EH (cell line): ENCODE measurements at regions not wholly inside any gene's neighbourhood (a gene's known extent, or its start where the extent isn't known, plus 50 kb on each side); places are given as distances from the start of the nearest gene placed in this dataset.
"Not testable (repeated sequence)": the region's sequence is repeated elsewhere in the genome, so short reads cannot be mapped to it uniquely, and the experiment has no call there.

ENCODE experiments used
- DNase-seq: peaks from one replicate; pipeline ENCODE4 v3.0.0-alpha.2; 2015; ENCODE audit warnings: low read depth

DNA sequence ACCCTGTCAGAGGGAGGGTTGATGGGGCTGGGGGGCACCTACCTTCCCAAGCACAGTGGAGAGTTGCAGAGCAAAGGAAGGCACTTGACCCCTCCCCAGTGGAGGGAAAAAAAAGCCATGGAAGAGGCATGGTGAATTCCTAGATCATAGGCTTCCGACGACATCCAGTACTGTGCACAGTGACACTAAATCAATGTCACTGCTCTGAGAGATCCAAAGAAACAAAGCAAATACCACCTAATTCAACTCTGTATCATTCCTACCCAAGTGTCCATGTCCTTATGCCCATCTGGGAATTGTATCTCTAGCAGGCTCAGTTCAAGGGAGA is 344.2 kb upstream of the NCAM1 start:
- no peak for DNase-seq

DNA sequence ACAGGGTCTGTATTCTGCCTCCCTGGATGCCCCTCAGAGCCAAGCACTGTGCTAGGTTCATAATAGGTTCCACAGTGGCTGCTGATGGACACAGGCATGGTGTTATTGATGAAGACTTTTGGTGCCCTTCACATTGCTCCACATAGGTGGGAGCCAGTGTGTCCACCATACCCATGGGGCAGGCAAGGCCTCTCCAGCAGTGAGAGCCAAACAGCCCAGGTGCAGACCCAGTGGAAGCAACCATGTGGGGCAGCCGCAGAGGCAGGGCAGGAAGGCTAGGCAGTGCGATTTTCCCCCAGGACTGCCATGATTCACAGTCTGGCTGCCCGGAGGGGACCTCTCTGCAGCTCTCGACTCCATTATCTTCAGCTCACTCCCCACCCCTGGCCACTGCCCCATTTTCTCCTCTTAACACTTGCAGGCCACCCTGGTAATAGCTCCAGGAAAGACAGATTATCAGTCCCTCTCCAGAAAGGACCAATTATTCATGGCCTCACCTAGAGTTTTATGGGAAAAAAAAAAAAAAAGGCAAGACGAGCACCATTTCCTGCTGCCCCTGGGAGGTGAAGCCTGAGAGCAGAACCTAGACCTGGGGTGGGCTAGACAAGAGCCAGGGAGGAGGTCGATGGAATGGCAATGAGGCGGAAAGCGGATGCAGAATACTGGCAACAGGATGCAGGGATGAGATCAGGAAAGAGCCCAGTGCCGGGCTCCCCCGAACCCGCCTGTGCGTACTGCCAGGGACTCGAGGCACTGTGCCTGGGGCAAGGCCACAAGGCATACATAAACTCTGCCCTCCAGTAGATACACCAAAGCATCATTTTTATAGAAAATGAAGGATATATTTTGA is 343.0 kb upstream of the NCAM1 start:
- no peak for DNase-seq

DNA sequence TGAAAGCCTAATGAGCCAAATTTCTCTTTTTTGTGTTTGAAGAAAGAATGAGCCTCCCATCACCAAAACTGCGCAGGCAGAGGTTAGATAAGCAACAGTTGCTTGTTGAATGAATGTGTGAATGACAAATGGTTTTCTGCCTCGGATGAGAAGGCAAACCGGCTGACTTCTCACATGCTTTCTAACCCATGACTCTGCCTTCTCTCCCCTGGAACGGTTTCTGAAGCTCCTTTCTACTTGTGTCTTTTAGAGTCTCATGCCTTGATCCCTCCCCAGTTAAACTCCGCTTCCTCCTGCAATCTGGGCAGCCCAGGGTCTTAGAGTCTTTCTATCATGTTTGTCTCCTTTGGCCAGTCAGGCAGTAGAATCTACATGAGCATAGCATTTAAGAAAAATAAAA is 342.1 kb upstream of the NCAM1 start:
- DNase-seq = no peak

DNA sequence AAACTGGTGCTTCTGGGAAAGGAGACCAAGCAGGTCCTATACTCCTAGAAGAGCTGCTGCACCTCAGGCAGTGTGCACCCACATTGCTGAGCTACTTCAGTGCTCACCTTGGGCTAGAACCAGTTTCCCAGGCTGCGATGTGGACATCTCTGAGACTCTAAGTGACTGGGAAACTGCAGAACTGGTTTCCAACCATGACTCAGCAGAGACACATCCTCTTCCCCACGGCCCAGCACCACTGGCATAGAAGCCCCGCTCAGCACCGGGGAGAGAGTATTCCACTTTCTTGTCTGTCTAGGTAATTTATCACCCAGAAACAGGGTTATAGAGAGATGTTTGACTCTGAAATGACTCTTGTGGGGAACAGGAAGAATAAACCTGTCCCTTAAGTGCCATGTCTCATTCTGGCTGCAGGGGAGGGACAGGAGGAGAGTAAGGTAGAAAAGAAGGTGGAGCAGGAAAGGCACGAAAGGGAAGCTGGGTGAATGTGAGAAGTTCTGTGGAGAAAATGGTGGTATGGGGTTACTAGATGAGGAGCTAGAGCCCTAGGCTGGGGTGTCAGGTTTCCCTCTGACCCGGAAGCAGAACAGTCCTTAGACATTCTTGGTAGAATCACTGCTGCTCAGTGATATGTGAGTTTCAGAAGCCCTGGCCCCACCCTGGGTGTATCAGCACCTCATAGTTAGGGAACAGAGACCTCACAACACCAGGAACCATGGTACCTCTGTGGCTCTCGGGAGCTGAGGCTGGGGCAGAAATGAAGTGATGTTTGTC is 340.4 kb upstream of the NCAM1 start:
- peak; percentile 6 for DNase-seq

DNA sequence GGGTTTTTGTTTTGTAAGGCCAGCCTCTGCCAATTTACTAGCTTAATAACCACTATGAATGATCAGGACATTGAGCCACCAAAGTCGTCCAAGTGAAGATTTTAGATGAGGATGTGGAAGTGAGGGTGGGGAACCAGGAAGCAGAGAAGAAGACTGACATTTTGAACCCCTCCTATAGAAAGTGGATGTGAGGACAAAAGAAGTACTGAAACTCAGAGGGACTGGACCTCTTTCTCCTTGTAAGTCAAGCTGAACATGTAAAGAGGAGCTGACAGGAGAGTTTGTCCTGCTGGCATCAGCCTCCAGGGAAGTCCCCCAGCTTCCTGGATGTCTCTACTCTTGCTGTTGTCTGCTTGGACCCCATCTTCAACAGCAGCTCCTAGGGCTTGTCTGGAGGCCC is 338.2 kb upstream of the NCAM1 start:
- DNase-seq = no peak

DNA sequence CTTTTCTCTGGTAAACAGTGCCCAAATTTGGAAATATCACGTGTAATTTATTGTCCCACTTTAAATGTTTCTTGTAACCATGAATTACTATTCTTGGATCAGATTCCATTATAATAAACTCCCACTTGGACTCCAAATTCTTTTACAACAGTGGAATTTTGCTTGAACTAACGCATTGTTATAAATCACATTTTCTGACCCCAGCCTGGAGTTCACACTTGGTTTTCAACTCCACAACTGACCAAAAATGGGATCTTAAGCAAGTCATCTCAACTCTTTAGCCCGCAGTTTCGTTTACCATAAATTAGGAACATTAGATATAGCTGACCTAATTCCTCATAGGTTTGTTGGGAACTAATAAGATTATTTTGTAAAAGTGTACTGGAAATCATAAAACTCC is 336.8 kb upstream of the NCAM1 start:
- no peak for DNase-seq

DNA sequence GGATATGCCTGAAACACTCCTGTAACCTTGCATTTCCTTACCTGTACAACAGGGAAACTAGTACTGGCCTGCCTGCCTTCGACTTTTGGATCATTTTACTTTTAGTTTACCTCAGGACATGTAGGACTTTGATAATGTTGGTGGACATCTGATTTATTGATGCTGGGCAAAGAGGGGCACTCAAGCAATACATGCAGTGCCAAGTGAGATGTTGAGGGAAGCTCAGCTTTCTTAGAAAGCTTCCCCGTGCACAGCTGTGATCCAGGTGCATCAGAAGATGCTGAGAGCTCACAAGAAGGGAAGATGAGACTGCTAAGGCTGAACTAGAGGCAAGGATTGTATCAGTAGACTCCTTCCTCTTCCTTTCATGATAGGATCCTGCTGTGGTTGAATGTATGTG is 336.2 kb upstream of the NCAM1 start:
- DNase-seq = not testable (repeated sequence)

DNA sequence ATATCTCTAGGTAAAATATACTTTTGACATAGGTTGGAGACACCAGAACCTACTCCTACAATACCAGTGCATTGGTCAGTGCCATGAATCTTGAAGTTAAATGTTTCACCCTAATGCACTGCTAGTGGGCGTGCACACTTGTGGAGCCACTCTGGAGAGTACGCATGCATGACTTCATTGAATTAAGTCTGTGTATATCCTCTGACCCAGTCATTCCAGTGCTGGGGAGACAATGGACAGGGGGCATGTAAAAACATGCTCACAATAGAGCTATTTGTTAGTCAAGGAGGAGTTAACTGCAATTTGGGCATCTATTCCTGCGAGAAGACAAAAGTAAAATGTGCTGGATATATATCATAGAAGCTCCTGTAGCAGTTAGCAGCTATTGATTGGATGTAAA is 335.4 kb upstream of the NCAM1 start:
- no peak for DNase-seq

DNA sequence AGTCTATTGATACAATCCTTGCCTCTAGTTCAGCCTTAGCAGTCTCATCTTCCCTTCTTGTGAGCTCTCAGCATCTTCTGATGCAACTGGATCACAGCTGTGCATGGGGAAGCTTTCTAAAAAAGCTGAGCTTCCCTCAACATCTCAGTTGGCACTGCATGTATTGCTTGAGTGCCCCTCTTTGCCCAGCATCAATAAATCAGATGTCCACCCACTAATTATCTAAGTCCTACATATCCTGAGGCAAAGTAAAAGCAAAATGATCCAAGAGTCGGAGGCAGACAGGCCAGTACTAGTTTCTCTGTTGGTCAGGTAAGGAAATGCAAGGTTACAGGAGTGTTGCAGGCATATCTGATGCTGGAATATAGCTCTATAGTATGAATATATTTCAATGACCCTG is 334.5 kb upstream of the NCAM1 start:
- no peak for DNase-seq

DNA sequence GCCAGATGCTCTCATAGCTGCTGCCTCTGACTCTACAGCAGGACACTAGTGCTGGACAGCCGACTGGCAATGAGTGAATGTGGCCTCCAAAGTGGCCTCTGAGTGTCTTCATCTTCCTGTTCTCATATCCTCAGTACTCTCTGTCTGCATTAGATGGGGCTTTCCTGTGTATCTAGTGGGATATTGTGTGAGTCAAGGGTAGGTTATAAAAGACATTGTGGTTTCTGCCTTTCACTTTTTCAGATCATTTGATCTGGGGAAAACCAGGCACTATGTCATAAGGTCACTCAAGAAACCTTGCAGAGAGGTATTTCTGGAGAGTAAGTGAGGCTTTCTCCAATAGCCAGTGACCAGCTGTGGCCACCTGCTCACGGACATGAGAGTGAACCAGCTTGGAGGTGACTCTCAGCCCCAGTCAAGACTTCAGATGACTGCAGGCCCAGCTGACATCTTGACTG is 333.6 kb upstream of the NCAM1 start:
- DNase-seq = no peak

DNA sequence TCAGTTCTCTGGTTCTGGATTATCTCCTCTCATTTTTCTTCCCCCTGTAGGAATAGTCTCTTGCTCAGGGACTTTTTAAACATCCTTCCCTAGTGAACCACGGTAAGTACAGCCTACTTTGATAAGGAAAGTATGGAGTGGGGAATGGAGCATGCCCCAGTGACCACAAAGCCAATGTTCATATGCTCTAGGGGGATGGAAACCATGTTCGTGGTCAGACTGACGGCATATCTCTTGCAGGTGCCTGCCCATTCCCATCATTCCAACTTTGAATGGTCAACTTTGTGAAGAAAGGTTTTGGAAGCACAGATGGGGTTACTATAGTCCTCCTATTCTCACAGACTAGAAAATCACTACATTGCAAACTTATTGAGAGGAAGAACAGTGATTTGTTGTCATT is 332.5 kb upstream of the NCAM1 start:
- no peak for DNase-seq

DNA sequence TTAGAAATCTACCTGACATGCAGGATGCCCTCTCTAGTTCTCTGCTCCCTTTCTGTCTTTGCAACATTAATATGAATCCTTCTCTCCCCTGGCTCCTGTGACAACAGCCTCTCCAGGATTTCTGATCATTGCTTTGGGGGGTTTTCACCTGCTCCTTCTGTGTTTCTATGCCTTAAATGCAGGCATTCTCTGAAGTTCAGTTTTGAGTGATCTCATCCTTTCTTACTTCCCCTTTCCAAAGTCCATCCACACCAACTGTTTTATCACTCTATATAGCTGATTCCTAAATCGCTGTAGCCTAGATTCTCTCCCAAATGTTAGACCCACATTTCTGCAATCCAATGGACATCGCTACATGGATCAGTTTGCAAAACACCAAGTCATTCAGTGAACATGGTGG is 330.7 kb upstream of the NCAM1 start:
- no peak for DNase-seq

DNA sequence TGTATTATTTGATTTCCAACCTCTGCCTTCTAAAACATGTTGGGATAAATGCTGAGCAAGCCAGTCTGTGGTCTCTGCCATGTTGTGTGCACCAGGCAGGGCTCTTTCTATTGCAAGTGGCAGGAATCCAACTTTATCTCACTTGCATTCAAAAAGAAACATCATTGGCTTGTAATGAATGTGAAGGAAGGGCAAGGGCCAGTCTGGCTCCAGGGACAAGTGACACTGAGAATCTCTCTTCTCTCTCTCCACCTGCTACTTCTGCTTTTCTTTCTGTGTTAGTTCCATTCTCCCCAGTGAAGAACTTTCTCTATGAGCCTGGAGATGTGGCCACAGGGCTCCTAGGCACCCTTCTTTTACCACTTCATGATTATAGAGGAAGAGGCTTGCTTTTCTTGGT is 329.9 kb upstream of the NCAM1 start:
- DNase-seq = no peak

DNA sequence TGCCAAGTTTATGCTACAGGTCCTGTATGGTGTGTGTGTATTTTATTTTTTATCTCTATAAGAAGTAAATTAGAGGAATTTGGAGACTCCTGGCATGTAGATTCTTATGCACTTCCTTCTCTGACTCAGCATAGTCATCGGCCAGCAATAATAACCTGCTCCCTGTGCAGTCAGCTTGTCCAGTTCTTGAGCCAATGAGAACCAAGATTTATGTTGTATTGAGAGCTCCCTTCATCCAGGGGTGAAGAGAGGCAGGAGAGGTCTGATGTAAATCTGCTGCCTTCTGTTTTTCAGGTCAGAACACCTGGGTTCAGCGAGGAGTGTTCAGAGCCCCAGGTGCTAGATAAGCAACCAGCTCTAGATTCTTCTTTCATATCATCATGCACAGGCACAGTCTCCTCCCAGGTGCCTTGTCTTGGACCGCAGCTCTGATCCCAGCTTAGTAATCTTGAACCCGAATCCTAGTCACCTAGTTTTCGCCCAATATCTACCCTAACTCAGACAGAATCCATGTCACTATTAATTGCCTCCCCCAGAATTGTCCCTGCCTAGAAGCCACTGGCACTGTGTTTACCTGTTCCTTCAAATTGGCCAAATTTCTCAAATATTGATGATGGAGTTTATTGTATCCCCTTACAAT is 328.2 kb upstream of the NCAM1 start:
- DNase-seq = no peak

DNA sequence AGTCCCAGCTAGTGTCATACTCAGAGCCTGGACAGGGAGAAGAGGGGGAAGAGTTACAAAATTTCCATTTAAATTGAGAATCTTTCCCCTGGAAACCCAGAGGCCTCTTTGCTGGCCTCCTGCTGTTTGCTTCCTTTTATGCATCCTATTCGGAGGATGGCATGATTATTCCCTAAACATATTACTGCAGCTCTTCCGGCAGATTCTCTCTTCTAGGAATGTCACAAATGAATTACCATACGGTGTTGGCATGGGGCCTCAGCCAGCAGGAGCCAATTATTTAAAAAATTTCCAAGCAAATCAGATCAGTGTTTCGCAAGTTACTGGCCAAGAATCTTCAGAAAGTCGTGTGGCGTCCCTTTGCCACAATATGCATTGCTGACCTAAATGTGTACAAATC is 326.7 kb upstream of the NCAM1 start:
- no peak for DNase-seq

DNA sequence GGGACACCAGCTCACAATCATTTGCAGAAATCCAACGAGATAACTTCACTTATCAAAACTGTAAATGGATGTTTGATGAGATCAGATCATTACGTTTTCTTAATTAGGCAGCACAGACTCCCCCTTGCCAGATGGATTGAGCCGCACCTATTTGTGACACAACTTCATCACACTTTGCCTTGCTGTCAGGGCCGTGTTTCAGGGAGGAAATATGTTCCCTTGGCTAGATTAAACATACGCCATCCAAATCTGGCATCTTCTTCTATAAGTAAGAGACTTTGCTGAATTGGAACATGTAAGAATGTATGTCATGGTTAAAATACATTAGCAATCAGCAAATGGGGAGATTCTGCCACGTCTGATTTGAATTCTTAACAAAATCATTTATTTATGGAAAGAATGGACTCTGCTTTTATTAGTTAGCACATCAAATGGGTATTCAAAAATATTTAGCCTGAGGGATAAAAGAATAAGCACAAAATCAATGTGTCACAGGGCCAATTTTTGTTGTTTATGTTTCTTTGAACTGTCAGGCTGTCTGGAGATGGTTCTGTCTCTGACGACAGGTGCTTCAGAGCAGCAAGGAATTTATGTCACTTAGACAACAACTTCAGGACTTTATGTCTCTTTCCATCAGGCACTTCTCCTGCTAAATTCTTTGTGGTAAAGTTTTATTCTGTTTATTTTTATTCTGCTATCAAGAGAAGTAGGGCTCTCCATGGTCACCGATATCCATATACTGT is 326.1 kb upstream of the NCAM1 start:
- no peak for DNase-seq

DNA sequence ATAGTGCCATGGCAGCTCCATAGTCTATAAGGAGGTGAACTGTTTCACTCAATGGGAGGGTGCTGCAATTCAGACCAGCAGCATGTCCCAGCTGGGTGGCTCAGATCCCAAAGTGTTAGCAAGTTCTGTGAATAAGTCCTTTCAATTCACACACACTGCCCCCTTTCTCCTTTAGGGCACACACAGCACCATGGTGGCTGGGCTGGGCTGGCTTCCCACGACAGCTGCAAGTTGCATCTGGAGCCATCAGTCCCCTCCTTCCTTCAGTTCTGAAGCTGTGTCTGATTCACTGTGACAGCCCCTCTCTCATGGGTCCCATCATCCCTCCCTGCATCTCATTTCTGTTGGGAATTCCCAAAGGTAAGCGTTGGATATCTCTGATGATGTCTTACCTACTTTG is 324.1 kb upstream of the NCAM1 start:
- DNase-seq = no peak

DNA sequence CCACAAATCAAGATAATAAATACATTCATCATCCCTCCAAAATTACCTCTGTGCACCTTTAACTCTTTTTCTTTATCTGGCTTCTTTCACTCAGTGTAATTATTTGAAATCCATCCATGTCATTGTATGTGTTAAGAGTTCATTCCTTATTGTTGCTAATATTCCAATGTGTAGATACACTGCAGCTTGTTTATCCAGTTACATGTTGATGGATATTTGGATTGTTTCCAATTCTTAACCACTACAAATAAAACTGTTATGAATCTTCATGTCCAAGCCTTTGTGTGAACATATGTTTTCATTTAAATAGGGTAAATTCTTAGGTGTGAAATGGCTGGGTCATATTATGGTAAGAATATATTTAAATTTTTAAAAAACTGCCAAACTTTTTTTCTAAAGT is 323.3 kb upstream of the NCAM1 start:
- no peak for DNase-seq

DNA sequence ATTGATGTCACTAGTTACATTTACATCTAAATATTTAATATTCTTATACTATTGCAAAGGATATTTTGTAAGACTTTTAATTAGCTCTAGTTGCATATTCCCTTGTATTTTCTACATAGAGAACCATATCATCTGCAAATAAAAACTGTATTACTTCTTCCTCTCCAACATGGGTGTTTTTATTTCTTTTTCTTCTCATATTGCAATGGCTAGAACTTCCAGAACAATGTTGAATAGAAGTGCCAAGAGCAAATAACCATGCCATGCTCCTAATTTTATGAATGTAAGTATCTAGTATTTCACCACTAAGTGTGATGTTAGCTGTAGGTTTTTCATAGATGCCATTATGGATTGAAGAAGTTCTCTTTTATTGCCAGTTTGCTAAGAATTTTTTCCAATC is 321.8 kb upstream of the NCAM1 start:
- no peak for DNase-seq

DNA sequence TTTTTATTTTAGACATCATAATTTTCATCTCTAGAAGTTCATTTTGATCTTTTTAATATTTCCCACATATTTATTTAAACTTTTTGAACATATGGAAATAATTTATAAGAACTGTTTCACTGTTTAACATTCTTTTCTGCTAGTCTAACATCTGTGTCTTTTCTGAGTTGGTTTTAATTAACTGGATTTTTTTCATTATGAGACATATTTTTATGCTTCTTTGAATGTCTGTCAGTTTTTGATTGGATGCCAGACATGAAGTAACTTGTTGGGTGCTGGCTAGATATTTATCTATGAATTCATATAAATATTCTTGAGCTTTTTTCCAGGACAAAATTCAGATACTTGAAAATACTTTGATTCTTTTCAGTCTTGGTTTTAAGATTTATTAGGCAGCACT is 317.8 kb upstream of the NCAM1 start:
- no peak for DNase-seq

DNA sequence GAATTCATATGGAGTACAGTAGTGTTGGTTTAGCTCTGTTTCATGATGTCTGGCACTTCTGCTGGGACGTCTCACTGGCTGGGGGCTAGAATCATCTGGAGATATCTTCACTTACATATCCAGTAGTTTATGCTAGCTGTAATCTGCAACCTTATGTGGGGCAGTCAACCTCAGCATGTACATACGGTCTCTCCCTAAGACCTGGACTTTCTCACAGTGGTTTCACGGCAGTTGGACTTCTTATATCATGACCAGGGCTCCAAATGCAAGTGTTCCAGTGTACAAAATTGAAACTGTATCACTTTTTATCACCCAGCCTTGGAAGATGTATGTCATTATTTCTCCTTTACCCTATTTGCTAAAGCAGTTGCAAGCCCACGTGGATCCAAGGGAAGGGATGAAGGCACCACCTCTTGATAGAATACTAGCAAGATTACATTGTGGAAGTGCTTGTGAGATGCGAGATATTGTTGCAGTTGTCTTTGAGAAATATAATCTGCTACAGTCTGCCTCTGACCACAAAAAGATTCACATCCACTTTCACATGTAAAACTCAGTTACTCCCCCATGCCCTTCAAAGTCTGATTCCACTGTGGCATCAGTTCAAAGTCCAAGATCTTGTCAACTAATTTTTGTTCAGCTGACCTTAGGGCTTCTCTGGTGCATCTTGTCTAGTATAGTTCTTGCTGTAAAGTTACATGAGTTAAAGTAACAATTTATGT is 316.6 kb upstream of the NCAM1 start:
- no peak for DNase-seq

DNA sequence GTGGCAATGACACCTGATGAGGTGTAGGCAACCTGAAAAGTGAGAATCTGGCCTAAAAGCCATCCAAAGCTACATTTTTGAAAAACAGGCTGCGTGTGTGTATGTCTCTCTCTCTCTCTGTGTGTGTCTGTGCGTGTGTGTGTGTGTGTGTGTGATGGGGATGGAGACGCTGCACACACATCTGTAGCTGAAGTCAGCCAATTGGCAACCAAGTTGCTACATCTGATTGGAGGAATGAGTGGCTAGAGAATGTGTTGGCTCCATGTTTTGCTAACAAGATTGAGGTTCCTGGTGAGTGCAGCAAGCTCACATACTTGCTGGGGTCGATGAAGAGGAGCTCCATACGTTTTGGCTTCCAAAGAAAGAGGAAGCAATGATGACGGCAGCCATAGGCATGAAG is 311.4 kb upstream of the NCAM1 start:
- no peak for DNase-seq
